NCI-H2081 (cell line): ENCODE measurements at regions not wholly inside any gene's neighbourhood (a gene's known extent, or its start where the extent isn't known, plus 50 kb on each side); places are given as distances from the start of the nearest gene placed in this dataset.
"Not testable (repeated sequence)": the region's sequence is repeated elsewhere in the genome, so short reads cannot be mapped to it uniquely, and the experiment has no call there.

ENCODE experiments used
- DNase-seq, 2 experiments: peaks; one replicate each; lab custom pipeline; 2025; lab: John Stamatoyannopoulos, UW

DNA sequence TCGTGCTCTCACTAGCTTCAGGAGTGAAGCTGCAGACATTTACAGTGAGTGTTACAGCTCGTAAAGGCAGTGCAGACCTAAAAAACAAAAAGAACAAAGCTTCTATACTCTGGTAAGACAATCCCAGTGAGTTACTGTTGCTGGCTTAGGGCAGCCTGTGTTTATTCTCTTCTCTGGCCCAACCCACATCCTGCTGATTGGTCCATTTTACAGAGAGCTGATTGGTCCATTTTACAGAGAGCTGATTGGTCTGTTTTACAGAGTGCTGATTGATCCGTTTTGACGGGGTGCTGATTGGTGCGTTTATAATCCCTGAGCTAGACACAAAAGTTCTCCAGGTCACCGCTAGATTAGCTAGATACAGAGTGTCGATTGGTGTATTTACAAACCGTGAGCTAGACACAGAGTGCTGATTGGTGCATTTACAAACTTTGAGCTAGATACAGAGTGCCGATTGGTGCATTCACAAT is 158.0 kb downstream of the KLRB1 start:
- DNase-seq: not testable (repeated sequence)

DNA sequence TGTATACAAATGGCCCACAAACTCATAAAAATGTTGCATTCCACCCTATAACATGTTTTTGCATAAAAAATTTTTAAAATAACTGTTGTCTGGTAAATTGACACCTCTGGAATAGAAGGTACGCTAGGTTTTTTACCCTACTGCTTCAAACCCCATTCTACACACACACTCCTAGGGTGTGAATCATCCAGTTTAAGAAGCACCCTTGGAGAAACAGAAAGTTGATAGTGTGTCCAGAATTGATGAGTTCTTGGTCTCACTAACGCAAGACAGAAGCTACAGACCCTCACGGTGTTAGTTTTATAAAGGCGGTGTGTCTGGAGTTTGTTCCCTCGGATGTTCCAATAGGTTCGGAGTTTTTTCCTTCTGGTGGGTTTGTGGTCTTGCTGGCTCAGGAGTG is 158.5 kb downstream of the KLRB1 start:
- peak in 1 of 2 experiments; percentile 4 for DNase-seq

DNA sequence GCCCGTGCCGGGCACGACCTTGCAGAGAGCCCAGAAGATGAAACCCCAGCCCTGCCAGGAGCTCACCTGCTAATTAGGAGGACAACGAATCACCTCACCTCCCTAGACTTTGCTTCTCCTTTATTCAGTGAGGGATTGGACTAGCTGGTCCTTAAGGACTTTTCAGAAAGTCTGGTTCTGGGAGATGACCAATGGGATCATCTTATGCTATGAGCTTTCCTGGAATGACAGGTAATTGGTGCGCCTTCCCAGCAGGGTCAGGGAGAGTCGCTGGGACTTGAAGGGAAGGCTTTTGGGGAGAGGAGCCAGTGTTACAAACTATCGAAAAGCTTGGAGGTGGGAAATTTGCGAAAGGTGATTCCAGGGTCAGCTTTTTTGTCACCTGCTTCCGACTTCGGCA is 159.1 kb downstream of the KLRB1 start:
- DNase-seq: peak in 1 of 2 experiments; percentile 41

DNA sequence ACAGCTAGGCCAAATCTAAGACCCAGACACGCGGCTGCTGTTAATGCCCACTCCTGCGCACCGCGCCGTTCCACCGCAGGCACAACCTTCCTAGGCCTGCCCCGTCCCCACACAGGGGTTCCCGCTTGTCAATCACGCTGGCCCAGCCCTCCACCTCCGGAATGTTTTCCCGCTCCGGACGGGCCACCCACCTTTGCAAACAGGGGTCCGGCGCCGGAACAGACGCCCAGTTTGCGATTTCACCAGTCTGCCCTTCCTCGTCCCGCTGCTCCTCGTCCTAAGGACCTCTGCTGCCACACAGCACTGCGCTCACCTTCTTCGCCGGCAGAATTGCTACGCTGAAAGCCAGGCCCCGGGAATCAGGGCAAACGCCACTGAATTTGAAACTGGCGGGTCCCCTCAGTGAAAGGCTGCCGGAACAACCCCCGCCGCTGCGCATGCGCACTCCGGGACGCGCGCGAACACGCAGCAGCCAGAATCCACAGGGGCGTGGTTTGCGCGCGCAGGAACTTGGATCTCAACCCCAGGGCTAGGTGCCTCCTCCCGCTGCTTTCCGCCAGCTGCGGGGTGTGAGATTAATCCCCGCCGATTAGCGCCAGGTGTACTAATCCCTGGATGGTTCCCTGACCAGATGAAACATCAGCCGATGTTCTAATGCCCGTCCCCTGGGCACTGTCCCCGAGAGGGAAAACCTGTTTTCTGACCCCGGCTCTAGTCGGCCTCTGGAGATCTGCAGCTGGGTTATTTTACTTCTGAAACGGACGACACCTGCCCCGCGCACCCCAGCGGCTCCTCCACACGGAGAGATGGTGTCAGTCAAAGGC is 159.7 kb downstream of the KLRB1 start:
- peak; percentile 84 to 90 for DNase-seq

DNA sequence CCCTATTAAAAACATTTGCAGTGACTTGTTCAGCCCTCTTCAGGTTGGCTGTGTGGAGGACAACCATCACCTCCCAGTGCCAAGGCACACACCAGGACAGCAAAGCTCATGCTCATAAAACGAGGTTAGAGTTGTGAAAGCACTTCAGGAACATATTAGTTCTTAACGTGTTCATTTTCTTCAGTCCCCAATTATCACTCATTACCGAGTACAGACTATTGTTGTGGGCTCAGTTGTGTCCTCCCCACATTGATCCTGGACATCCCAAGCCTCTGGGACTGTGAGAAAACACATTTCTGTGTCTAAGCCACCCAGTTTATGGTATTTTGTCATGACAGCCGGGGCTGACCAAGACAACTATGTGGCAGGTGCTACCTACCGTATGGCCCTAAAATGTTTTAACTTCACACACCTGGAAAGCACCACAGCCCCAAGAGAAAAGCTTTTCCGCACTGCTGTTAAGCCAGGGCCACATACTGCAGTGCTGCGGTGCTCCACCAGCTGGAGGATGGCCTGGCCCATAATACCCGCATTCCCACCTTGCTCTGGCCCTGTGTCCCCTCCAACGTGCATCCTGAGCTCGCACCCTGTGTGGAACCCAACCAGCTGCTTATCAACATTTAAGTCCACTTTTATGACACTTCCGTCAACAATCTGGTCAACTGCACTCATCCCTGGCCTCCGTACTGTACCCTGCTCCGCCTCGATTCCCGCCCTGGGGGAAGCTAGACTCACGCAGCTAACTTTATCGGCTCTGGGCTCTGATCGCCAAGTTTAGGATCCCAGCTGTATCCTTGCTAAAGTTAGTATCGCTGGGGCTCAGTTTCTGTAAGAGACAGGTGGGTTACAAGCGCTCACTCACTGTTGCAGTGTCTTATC is 160.6 kb downstream of the KLRB1 start:
- DNase-seq: not testable (repeated sequence)

DNA sequence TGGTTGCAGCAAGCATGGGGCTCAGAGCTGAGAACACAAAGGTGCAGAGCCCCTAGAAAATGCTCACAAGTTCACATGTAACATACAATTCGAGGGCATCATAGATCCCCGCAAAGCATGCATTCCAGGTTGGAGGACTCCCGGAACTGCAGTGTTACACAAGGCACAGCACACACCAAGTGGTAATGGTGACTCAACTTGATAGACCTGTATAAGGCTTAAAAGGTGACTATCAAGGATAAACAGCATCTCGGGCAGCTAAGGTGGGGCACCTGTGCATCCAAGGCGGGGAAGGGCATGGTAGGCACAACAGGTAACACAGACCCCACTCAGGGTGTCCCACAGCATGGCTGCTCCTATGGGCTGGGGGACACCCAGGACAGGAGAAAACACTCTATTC is 167.3 kb downstream of the KLRB1 start:
- DNase-seq: not testable (repeated sequence)

DNA sequence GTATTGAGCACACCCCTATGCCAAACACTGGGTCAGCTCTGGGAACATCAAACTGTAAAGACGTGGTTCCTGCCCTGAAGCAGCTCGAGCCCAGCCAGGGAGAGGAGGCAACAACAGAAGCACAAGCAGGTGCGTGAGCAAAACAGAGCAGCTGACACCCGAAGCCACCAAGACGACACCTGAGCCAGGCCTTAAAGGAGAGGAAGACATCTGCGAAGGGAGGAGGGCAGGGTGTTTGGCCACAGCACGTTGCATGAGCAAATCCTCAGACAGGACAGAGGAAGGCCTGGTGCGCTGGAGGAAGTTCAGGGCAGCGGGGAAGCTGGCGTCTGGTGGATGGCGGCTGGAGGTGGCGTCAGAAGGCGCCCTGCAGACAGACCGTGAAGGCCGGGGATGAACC is 172.0 kb downstream of the KLRB1 start:
- DNase-seq: not testable (repeated sequence)

DNA sequence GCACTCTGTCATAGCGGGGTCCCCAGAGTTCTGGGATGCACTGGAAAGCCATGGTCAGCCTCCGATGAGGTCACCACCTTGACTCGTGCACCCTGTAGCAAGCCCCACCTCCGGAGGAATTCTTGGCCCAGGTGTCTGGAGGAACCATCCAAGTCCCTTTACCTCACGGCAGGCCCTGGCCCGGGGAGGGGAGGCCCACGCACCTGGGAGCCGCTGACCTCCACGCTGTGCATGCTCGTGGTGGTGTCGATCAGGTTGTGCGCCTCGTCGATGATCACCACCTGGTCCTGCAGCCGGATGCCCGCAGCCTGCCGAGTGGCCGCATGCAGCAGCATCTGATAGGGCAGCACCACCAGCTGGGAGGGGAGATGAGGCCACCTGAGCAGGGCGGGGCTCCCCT is 177.3 kb downstream of the KLRB1 start:
- not testable (repeated sequence) for DNase-seq

DNA sequence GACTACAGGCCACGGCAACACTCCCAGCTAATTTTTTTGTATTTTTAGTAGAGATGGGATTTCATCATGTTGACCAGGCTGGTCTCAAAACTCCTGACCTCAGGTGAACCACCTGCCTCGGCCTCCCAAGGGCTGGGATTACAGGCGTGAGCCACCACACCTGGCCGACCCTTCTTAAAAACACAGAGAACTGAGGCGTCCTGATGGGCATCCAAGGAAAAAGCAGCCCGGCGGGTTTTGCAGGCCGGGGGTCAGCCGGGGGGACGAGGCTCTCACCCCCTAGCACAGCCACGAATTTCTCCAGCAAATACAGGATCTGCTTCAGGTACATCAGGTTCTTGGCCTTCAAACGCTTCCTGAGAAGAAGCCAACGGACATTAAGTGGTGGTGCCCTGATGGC is 178.9 kb downstream of the KLRB1 start:
- DNase-seq: not testable (repeated sequence)

DNA sequence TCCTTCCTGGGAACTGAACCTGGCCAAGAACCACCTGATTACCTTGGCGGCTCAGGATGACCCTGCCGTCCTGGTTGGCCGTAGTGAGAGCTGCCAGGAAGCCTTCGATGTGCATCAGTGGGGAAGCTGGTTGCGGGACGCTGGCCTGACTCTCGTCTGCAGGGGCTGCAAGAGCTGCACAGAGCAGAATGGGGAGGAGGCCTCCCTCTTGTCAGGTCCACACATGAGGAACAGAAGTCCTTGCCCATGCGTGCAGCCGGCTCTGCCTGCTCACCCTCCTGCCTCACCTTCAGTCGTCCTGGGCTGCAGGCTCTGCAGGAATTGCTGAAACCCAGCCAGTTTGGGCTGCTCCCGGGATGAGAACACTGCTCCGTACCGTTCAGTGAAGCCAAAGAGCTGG is 182.3 kb downstream of the KLRB1 start:
- DNase-seq: not testable (repeated sequence)

DNA sequence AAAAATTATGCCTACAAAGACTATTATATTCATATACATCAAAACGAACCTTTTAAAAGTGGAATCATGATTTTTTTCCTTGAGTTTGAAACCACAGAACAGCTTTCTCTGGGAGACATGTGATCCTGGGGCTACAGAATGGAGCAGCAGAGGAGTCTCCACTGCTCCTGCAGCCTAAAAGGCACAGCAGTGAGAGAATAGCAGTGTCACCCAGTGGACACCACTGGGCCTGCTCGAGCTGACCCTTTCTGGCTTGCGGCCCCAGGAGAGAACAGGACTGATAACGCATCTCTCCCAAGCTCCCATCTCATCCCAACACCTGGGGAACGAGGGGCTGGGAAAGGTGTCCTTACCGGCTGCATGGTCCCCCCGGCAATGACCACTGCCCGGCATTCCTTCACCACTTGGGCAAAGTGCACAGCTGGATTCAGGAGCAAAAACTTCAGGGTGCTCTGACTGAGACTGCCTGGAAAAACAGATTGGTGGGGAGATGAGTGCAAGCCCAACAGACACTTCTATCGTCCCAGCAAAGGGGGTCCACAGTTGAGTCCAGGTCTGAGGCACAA is 183.5 kb downstream of the KLRB1 start:
- not testable (repeated sequence) for DNase-seq

DNA sequence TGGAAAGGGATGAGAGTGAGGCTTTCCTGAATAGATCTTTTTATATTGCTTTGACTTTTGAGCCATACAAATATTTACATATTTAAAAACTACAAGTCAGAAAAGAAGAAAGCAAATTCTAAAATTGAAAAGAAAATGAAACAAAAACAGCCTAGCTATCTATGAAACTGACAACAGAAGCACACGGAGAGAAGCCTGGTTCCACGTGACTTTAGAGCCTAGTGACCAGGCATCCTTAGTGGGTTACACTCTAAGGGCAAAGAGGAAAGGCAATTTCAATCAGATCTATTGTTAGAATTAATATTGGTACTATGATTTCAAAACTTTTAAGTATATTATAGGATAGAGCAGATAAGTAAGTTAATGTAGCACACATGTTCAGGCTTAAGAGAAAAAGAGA is 185.0 kb downstream of the KLRB1 start:
- not testable (repeated sequence) for DNase-seq

DNA sequence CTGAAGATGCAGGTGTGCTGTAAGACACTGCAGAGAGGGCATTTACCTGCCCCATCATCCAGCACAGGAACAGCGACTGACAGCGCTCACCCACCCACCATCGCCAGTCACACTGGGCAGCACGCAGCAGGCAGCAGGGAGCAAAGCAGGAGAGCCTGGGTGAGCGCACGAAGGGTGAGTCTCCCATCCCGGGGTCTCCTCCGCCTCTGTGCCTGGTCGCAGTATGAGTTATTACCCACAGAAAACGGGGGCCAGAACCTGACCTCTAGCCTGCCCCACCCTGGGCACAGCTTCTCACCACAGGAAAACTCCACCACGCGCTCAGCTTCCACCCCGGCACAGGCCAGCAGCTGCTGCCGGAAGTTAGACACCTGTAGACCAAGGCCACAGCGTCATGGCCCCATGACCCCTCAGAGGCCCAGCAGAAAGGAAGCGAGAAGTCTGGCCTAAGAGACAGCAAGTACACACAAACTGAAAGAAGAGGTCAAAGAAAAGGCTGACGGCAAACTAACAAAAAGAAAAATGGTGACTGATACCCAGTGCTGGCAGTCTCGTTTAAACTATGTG is 186.1 kb downstream of the KLRB1 start:
- DNase-seq: not testable (repeated sequence)

DNA sequence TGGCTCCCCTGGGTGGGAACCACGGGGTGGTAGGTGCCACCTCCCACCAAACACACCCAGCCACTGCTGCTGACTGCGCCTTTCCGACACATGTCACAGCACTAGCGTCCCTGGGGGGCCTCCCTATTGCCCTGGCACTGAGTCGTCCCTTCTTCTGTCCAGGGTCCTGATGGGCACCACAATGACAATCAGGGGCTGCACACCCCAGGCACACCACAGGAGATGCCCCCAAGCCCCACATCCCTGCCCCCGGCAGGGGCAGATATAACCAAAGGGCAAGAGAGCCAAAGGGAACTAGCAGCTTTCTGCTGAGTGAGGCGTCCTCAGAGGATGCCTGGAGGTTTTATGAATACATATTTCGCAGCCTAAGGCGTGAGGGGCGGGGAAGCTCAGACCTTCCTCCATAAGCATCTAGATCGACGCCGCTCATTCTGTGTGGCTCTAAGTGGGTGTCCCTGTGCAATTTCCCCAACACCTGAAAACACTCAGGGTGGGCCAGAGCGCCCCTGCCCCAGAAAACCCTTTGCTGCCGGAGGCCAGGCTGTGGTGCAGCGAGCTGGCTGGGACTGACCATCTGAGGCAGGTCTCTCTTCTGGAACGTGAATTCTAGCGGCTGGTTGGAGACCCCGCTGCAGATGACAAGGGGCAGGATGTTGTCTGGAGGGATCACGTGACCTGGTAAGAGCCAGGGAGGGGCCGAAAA is 186.7 kb downstream of the KLRB1 start:
- not testable (repeated sequence) for DNase-seq

DNA sequence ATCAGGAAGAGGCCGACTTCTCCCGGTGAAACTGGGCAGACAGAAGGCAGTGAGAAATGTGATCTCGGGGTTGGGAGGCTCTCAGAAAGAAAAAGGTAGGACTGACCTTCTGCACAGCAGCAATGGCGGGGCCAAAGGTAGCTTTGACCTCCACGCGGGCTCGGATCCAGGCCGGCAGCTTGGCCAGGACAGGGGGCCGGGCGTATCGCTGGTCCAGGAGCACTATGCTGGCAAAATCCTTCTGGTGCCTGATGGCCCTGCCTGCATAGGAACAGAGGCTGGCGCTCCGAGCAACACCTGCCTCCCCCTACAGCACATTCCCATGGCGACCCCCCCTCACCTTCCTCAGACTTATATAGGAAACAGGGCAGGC is 189.1 kb downstream of the KLRB1 start:
- DNase-seq: not testable (repeated sequence)

DNA sequence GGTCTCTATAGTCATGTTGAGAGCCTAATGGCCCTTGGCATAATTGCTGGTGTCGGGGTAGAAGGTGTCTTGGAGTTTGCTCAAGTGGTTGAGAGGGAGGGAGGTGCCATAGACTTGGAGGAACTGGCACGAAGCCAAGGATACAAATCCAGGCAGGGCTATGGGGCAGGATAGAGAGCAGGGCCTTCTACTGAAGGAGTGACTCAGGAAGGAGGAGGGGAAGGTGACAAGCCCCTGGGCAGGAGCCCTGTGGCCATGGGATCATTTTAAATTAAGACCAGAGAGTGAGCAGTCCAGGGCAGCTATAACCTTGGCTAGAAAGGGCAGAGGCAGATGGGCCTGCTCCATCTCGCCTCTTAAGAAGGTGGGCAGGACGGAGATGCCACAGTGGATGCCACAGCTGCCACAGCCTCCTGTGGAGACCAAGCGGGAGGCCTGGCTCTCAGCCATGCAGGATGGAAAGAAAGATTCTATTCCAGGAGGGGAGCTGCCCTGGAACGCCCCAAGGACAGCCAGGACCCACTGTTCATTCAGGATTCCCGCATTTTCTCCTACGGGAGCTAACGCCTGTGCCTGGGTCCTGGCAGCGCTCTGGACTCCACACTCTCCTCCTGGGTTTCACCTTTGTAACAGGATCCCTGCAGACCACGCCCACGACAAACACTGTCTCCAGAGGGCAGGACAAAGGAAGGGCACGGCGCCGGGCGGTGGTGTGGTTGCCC is 189.6 kb downstream of the KLRB1 start:
- not testable (repeated sequence) for DNase-seq

DNA sequence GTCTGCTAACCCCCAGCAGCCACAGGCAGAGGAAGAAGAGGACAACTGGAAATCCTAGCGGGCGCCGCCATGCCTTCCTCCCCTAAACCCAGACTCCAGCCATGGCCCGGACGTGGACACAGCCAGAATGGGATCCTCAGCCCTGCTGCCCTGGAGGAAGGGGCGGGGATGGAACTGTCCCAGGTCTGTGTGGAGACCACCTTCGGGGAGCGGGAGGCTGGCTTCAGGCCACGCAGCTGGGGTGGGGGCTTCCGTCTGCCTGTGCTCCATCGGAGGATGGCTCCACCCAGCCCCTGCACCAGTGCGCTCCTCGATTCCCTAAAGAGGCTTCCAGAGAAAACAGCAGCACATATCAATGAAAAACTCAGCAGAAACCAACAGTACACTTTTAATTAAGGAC is 190.4 kb downstream of the KLRB1 start:
- not testable (repeated sequence) for DNase-seq

DNA sequence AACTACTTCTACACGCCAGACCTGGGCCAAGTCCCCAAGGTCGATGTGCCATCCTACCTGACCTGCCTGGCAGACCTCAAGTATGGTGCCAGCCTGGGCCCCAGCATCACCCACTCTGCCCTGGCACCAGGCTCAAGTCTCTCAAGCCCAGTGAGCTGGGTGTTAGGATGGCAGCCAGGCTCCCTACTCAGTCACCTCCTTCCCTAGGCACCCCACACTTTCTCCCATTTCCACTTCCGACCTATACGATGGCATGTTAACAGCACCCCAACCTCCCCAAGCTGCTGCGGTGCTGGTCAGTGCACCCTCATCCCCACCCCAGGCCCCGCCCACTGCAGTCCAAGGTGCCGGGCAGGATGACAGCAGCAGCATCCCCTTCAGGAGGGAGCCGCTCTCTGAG is 191.4 kb downstream of the KLRB1 start:
- DNase-seq: not testable (repeated sequence)

DNA sequence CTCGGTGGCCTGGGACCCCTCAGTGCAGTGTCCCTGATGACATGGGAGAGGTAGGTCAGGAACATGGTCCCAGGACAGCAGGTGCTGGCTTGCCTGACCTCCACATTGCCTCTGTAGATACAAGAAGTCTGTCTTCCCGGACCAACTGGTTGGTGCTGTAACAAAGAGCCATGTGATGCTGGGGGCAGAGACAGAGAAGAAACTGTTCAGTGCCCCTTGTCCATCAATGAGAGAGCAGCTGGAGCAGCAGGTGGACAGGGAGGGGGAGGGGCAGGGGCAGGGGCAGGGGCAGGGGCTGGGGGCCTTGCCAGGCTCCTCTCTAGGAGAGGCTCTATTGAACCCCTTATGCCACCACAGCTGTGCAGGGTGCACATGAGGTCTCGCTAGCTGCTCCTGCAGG is 191.8 kb downstream of the KLRB1 start:
- not testable (repeated sequence) for DNase-seq

DNA sequence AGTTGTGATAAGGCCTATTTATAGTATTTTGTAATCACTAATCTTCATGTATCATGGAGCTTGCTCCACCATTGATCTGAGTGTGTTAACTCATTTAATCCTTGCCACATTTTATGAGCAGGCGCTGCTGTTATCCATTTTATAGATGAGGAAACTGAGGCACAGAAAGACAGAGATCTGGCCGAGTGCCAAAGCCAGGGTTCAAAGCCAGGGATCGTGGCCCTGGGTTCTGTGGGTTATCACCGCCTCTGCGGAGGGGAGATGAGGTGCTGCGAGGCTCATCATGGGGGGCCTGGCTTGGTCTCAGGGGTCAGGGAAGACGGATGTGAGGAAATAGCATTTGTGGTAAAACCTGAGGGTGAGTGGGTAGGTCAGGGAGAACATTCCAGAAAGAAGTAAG is 193.9 kb downstream of the KLRB1 start:
- DNase-seq: not testable (repeated sequence)

DNA sequence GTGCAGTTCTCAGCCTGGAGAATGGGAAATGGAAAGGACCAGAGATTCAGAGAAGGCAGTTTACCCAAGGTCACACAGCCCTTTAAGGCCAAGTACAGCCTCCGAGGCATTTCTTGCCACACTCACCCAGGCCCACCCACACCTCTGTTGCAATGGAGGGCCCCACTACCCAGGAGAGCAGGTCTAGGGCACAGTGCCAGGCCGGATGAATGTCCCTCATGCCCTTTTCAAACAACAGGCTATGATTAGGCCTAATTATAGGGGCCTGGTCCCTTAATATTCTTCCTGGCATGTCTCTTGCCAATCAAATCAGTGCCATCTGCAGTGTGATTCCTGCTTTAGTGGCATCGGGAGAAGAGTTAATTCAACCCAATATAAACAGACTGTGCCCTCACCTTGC is 195.3 kb downstream of the KLRB1 start:
- peak; percentile 50 to 70 for DNase-seq
